A673 (cell line): ENCODE measurements at regions not wholly inside any gene's neighbourhood (a gene's known extent, or its start where the extent isn't known, plus 50 kb on each side); places are given as distances from the start of the nearest gene placed in this dataset.

ENCODE experiments used
- EZH2 ChIP-seq: fragments of 200-600 bp; sonication (generic); IDR thresholded peaks from 2 replicates; pipeline ENCODE4 v1.6.1; 2017; ENCODE audit warnings: borderline replicate concordance, low read depth, mild to moderate bottlenecking, mixed read lengths, antibody characterized with exemption, low read length; ENCODE audit not compliant: poor library complexity, severe bottlenecking
- TF ChIP-seq, protein P1 (sequence below): fragments of 300-800, 200-600 bp; sonication (generic); conservative IDR thresholded peaks from 2 replicates; pipeline ENCODE4 v1.5.1; 2017; ENCODE audit warnings: low read depth, mild to moderate bottlenecking, antibody characterized with exemption, low read length, moderate library complexity, mixed read lengths

DNA sequence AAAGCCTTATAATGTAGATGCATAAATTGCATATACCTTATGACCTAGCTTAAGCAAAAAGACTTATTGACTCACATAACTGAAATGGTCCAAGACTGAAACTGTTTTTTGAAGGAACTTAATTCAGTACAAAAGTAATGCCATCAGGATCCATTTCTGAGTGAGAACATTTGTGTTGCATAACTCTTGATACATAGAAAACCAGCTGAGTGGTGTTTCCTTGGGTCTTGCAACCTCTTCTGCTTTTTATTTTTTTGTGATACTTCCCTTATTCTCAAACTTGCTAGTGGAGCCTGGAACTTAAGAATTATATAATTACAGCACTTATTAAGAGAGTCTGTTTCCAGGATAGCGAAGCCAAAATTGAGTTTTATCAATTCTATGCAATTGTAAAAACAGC is 272.0 kb downstream of the MAN2A1 start:
- TF ChIP-seq, protein P1, sequence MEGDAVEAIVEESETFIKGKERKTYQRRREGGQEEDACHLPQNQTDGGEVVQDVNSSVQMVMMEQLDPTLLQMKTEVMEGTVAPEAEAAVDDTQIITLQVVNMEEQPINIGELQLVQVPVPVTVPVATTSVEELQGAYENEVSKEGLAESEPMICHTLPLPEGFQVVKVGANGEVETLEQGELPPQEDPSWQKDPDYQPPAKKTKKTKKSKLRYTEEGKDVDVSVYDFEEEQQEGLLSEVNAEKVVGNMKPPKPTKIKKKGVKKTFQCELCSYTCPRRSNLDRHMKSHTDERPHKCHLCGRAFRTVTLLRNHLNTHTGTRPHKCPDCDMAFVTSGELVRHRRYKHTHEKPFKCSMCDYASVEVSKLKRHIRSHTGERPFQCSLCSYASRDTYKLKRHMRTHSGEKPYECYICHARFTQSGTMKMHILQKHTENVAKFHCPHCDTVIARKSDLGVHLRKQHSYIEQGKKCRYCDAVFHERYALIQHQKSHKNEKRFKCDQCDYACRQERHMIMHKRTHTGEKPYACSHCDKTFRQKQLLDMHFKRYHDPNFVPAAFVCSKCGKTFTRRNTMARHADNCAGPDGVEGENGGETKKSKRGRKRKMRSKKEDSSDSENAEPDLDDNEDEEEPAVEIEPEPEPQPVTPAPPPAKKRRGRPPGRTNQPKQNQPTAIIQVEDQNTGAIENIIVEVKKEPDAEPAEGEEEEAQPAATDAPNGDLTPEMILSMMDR: no peak
- no peak for TF ChIP-seq EZH2
